ENCODE measurements at regions not wholly inside any gene's neighbourhood (a gene's known extent, or its start where the extent isn't known, plus 50 kb on each side); places are given as distances from the start of the nearest gene placed in this dataset.

DNA sequence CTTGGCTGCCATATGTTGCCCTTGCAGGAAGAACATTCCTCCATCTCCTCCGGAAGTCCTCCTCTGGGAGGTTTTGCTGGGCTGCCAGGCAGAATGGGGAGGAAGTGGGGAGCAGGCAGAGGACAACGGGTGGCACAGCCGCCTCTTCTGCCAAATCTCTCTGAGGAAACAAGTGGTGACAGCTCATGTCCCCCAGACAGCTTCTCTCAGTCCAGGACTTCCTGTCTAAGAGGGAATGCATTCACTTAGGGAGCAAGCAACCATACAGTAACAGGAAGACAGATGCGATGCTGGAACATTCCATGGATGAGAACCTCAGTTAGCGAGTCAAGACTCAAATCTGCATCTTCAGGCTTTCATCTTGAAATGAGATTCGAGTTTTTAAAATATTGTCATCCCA is 701.0 kb downstream of the SEMA5A start:
- TF ChIP-seq, protein P1, sequence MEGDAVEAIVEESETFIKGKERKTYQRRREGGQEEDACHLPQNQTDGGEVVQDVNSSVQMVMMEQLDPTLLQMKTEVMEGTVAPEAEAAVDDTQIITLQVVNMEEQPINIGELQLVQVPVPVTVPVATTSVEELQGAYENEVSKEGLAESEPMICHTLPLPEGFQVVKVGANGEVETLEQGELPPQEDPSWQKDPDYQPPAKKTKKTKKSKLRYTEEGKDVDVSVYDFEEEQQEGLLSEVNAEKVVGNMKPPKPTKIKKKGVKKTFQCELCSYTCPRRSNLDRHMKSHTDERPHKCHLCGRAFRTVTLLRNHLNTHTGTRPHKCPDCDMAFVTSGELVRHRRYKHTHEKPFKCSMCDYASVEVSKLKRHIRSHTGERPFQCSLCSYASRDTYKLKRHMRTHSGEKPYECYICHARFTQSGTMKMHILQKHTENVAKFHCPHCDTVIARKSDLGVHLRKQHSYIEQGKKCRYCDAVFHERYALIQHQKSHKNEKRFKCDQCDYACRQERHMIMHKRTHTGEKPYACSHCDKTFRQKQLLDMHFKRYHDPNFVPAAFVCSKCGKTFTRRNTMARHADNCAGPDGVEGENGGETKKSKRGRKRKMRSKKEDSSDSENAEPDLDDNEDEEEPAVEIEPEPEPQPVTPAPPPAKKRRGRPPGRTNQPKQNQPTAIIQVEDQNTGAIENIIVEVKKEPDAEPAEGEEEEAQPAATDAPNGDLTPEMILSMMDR (IDR thresholded peaks at IDR 0.05; ENCODE audit: low read depth, low read length, poor library complexity, severe bottlenecking), result no peak
- no peak for TF ChIP-seq EZH2phosphoT487 (IDR thresholded peaks at IDR 0.05; ENCODE audit: borderline replicate concordance, low read length)
